Chondrocyte (in vitro differentiated cells): ENCODE measurements at regions not wholly inside any gene's neighbourhood (a gene's known extent, or its start where the extent isn't known, plus 50 kb on each side); places are given as distances from the start of the nearest gene placed in this dataset.

Experiments
- DNase-seq: peaks from one replicate; pipeline ENCODE4 v3.0.0; 2021; ENCODE audit warnings: mixed read lengths, low spot score
- H3K27ac Mint-ChIP-seq: one replicate; pipeline ENCODE4 v1.8.0; 2021; ENCODE audit warnings: mild to moderate bottlenecking, moderate library complexity, mixed read lengths; ENCODE audit not compliant: unreplicated experiment
- H3K27me3 Mint-ChIP-seq: 2 replicates; pipeline ENCODE4 v1.8.0; 2021; ENCODE audit warnings: low read depth, mixed read lengths
- H3K36me3 Mint-ChIP-seq: 2 replicates; pipeline ENCODE4 v1.8.0; 2021; ENCODE audit warnings: low read depth, mixed read lengths
- H3K4me1 Mint-ChIP-seq: 2 replicates; pipeline ENCODE4 v1.8.0; 2021; ENCODE audit warnings: low read depth, mild to moderate bottlenecking, mixed read lengths
- H3K4me3 Mint-ChIP-seq: one replicate; pipeline ENCODE4 v1.8.0; 2021; ENCODE audit warnings: mild to moderate bottlenecking, moderate library complexity, mixed read lengths; ENCODE audit not compliant: unreplicated experiment
- H3K9me3 Mint-ChIP-seq: 2 replicates; pipeline ENCODE4 v1.8.0; 2021; ENCODE audit warnings: low read depth, mixed read lengths
- CTCF ChIP-seq: fragments of 200-600 bp; sonication (generic); IDR thresholded peaks from 2 replicates; pipeline ENCODE4 v1.5.0; 2021; ENCODE audit warnings: antibody characterized with exemption, mild to moderate bottlenecking, moderate library complexity

GRCh38 chr4:100071506-100071905, 118.8 kb downstream of the DDIT4L start:
- no peaks in the 10 kb centered on the region for H3K9me3 Mint-ChIP-seq
- no peak overlapping the region for H3K4me3 Mint-ChIP-seq
- H3K27ac Mint-ChIP-seq = no peak overlapping the region
- H3K27me3 Mint-ChIP-seq = no peaks in the 10 kb centered on the region
- H3K36me3 Mint-ChIP-seq = no peaks in the 10 kb centered on the region
- DNase-seq = no peak
- no peak for TF ChIP-seq CTCF
- peaks cover 11% of the 10 kb centered on the region for H3K4me1 Mint-ChIP-seq

- TF ChIP-seq CTCF = no peak
- no peak for DNase-seq
- peaks cover 11% of the 10 kb centered on the region for H3K4me1 Mint-ChIP-seq
- no peak overlapping the region for H3K27ac Mint-ChIP-seq
- no peak overlapping the region for H3K4me3 Mint-ChIP-seq
- H3K27me3 Mint-ChIP-seq = no peaks in the 10 kb centered on the region
- no peaks in the 10 kb centered on the region for H3K9me3 Mint-ChIP-seq
- H3K36me3 Mint-ChIP-seq = no peaks in the 10 kb centered on the region
Measured at GRCh38 chr4:100070868-100071267, 119.4 kb downstream of the DDIT4L start.

- no peak for DNase-seq
- H3K9me3 Mint-ChIP-seq = no peaks in the 10 kb centered on the region
- no peaks in the 10 kb centered on the region for H3K4me1 Mint-ChIP-seq
- no peaks in the 10 kb centered on the region for H3K27me3 Mint-ChIP-seq
- H3K36me3 Mint-ChIP-seq = no peaks in the 10 kb centered on the region
- TF ChIP-seq CTCF = no peak
- no peak overlapping the region for H3K4me3 Mint-ChIP-seq
- no peak overlapping the region for H3K27ac Mint-ChIP-seq
Measured at GRCh38 chr4:100069207-100069606, 119.1 kb upstream of the H2AZ1 start.

GRCh38 chr4:100067255-100067654, 117.2 kb upstream of the H2AZ1 start:
- no peak for TF ChIP-seq CTCF
- Mint-ChIP-seq H3K9me3 (no peaks in the 10 kb centered on the region), H3K4me3 (no peak overlapping the region), H3K36me3 (no peaks in the 10 kb centered on the region), H3K4me1 (peaks cover 7% of the 10 kb centered on the region), H3K27me3 (no peaks in the 10 kb centered on the region), H3K27ac (no peak overlapping the region)
- no peak for DNase-seq

GRCh38 chr4:100063355-100063754, 113.3 kb upstream of the H2AZ1 start:
- no peak overlapping the region for H3K27ac Mint-ChIP-seq

More at GRCh38 chr4:100063355-100063754, 113.3 kb upstream of the H2AZ1 start:
- Mint-ChIP-seq H3K9me3 (no peaks in the 10 kb centered on the region), H3K4me1 (peaks cover 12% of the 10 kb centered on the region), H3K36me3 (no peaks in the 10 kb centered on the region), H3K27me3 (no peaks in the 10 kb centered on the region), H3K4me3 (no peak overlapping the region)
- DNase-seq = no peak
- TF ChIP-seq CTCF = peak; percentile 64
